GM23248 (cell line): ENCODE measurements at regions not wholly inside any gene's neighbourhood (a gene's known extent, or its start where the extent isn't known, plus 50 kb on each side); places are given as distances from the start of the nearest gene placed in this dataset.
A peak's percentile ranks its signal among the peaks of the same experiment; 100 is the strongest.

ENCODE experiments used
- DNase-seq: peaks from one replicate; pipeline ENCODE4 v3.0.0-alpha.2; 2015
- H2AFZ ChIP-seq: fragments of 200-600 bp; sonication (generic); 2 replicates; pipeline ENCODE4 v1.6.1; 2016; ENCODE audit warnings: antibody characterized with exemption
- H3F3A ChIP-seq: fragments of 200-600 bp; sonication (generic); 2 replicates; pipeline ENCODE4 v1.6.1; 2016; ENCODE audit warnings: mild to moderate bottlenecking, antibody characterized with exemption, mixed run types; ENCODE audit not compliant: insufficient read depth
- H3K27ac ChIP-seq: fragments of 200-600 bp; sonication (generic); 2 replicates; pipeline ENCODE4 v1.5.1; 2016; ENCODE audit warnings: mild to moderate bottlenecking
- H3K27me3 ChIP-seq: fragments of 200-600 bp; sonication (generic); replicated peaks from 2 replicates; pipeline ENCODE4 v1.6.1; 2016; ENCODE audit warnings: mild to moderate bottlenecking; ENCODE audit not compliant: insufficient read depth
- H3K36me3 ChIP-seq: fragments of 200-600 bp; sonication (generic); 2 replicates; pipeline ENCODE4 v1.6.1; 2016; ENCODE audit warnings: low read depth, mild to moderate bottlenecking
- H3K4me1 ChIP-seq: fragments of 200-600 bp; sonication (generic); 2 replicates; pipeline ENCODE4 v1.6.1; 2016; ENCODE audit warnings: mild to moderate bottlenecking; ENCODE audit not compliant: insufficient read depth
- H3K4me2 ChIP-seq: fragments of 200-600 bp; sonication (generic); one replicate; pipeline ENCODE4 v1.6.1; 2016; ENCODE audit warnings: mild to moderate bottlenecking; ENCODE audit not compliant: unreplicated experiment
- H3K4me3 ChIP-seq: fragments of 200-600 bp; sonication (generic); 2 replicates; pipeline ENCODE4 v1.5.1; 2016; ENCODE audit warnings: mild to moderate bottlenecking
- H3K79me2 ChIP-seq: fragments of 200-600 bp; sonication (generic); 2 replicates; pipeline ENCODE4 v1.6.1; 2016; ENCODE audit warnings: mild to moderate bottlenecking; ENCODE audit not compliant: insufficient read depth
- H3K9ac ChIP-seq: fragments of 200-600 bp; sonication (generic); 2 replicates; pipeline ENCODE4 v1.6.1; 2016; ENCODE audit warnings: mild to moderate bottlenecking
- H3K9me2 ChIP-seq: fragments of 200-600 bp; sonication (generic); 2 replicates; pipeline ENCODE4 v1.6.1; 2016; ENCODE audit warnings: mixed run types, mild to moderate bottlenecking, moderate library complexity; ENCODE audit not compliant: insufficient read depth
- H3K9me3 ChIP-seq: fragments of 200-600 bp; sonication (generic); one replicate; pipeline ENCODE4 v1.6.1; 2017; ENCODE audit warnings: low read depth
- H4K20me1 ChIP-seq: fragments of 200-600 bp; sonication (generic); 2 replicates; pipeline ENCODE4 v1.6.0; 2016; ENCODE audit not compliant: insufficient read depth
- EZH2 ChIP-seq: fragments of 200-600 bp; sonication (generic); IDR thresholded peaks from 2 replicates; pipeline ENCODE4 v1.6.1; 2018; ENCODE audit warnings: antibody characterized with exemption, mild to moderate bottlenecking; ENCODE audit not compliant: insufficient read depth, poor library complexity, severe bottlenecking
- EZH2phosphoT487 ChIP-seq: fragments of 200-600 bp; sonication (generic); IDR thresholded peaks from 2 replicates; pipeline ENCODE4 v1.6.1; 2018; ENCODE audit warnings: antibody characterized with exemption, moderate library complexity, mild to moderate bottlenecking, low read depth; ENCODE audit not compliant: insufficient read depth
- WGBS, 2 experiments: methylation state at CpG; one replicate each; pipeline ENCODE4 v1.1.6; 2015 to 2017; ENCODE audit warnings: low lambda C conversion rate in 2 of 2, low coverage in 1 of 2; ENCODE audit errors: missing lambda C conversion rate in 2 of 2; 5-methylcytosine and 5-hydroxymethylcytosine counted together
- in situ Hi-C: fragments of 300-500 bp; cut with MboI; formaldehyde crosslinking; loops from 2 replicates; pipeline ENCODE4 v1.15.0; 2020

DNA sequence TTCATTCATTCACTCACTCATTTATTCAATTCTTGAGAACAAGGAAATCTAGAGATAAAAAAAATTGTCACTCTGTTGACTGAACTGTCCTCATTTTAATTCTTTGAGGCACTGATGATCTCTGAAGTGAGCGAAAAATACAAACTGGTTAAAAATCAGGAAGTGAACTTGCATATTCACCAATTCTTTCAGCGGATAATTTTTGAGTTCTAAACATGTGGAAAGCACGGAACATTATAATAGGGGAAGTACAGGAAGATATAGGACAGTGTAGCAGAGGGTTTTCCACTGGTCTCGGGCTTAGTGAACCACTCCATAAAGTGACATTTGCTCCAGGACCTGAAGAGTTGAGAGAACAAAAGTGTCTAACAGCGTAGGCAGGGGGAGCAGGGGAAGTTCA, 169.5 kb downstream of the TLR4 start:
- TF ChIP-seq EZH2: no peak
- Histone ChIP-seq H2AFZ (no peak overlapping the region), H3K79me2 (no peaks in the 10 kb centered on the region), H3K4me3 (no peak overlapping the region), H3K9me2 (no peaks in the 10 kb centered on the region), H3F3A (no peaks in the 10 kb centered on the region), H3K4me2 (no peak overlapping the region), H3K4me1 (no peaks in the 10 kb centered on the region), H3K27me3 (no peaks in the 10 kb centered on the region), H3K27ac (no peak overlapping the region), H4K20me1 (no peaks in the 10 kb centered on the region), H3K9ac (no peak overlapping the region), H3K9me3 (no peaks in the 10 kb centered on the region), H3K36me3 (no peaks in the 10 kb centered on the region)
- WGBS, 2 experiments: 20 to 23% methylated on average over 5 of the region's 5 CpGs
- in situ Hi-C loops: no loop called here
- no peak for DNase-seq

DNA sequence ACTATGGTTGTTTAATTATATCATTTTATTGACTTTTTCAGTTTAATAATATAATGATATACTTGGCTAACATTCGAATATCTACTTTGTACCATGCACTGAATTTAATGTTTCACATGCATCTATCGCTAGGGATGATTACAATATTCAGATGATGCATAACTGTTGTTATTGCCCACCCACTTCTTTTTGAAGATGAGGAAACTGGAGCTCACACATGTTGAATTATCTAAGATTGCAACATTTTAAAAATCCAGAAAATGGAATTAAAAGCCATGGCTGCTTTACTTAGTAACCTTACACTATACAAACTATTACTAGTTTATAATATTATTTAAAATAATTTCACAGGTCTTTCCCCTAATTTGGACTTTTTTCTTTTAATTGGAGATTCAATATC, 171.7 kb downstream of the TLR4 start:
- no peaks in the 10 kb centered on the region for H3K79me2 ChIP-seq

DNA sequence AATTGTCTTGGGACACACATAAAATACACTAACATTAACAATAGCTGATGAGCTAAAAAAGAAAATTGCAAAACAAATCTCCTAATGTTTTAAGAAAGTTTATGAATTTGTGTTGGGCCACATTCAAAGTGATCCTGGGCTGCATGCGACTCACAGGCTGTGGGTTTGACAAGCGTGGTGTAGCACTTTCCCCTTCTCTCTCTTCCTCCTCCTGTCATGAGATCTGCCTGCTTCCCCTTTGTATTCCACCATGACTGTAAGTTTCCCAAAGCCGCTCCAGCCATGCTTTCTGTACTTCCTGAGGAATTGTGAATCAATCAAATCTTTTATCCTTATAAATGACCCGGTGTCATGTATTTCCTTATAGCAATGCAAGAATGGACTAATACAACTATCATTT, 178.0 kb downstream of the TLR4 start:
- H3K36me3 ChIP-seq: no peaks in the 10 kb centered on the region
- 43 to 52% methylated on average over 4 of the region's 4 CpGs for WGBS, 2 experiments

More for the DNA sequence above, 171.7 kb downstream of the TLR4 start:
- Histone ChIP-seq H3K36me3 (no peaks in the 10 kb centered on the region), H3K9ac (no peak overlapping the region), H3F3A (no peaks in the 10 kb centered on the region), H3K9me3 (no peaks in the 10 kb centered on the region), H3K9me2 (no peaks in the 10 kb centered on the region), H3K27me3 (no peaks in the 10 kb centered on the region), H2AFZ (no peak overlapping the region), H3K4me3 (no peak overlapping the region), H3K27ac (no peak overlapping the region), H3K4me1 (no peaks in the 10 kb centered on the region), H3K4me2 (no peak overlapping the region), H4K20me1 (no peaks in the 10 kb centered on the region)
- TF ChIP-seq EZH2phosphoT487 (no peak), EZH2 (no peak)
- no peak for DNase-seq
- in situ Hi-C loops: no loop called here
- 24% methylated on average over 2 of the region's 2 CpGs for whole genome bisulfite sequencing, 2 experiments

DNA sequence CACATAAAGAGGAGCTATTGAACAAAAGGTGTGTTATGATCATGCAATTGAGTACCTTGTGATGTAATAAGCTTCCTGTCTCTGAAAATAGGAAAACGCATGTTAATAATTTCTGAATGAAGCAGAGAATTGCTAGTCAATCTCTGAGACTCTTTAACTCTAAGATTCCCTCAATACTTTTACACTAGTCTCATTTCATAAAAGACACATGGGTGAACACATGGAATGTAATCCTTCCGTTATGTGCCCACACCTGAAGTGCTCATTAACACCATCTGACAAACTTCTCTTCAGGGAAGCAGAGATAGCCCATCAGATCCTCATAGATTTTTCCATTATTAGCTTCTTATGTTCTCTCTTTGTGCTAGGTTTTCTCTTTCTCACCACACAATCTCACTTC, 182.4 kb downstream of the TLR4 start:
- no peak overlapping the region for H3K4me2 ChIP-seq
- in situ Hi-C loops: no loop called here
- H2AFZ ChIP-seq: no peak overlapping the region
- H3K79me2 ChIP-seq: no peaks in the 10 kb centered on the region
- no peaks in the 10 kb centered on the region for H3F3A ChIP-seq
- TF ChIP-seq EZH2phosphoT487: no peak
- no peak for TF ChIP-seq EZH2
- no peaks in the 10 kb centered on the region for H4K20me1 ChIP-seq
- no peaks in the 10 kb centered on the region for H3K36me3 ChIP-seq
- 24 to 31% methylated on average over 2 of the region's 2 CpGs for WGBS, 2 experiments
- H3K27me3 ChIP-seq: no peaks in the 10 kb centered on the region
- H3K4me1 ChIP-seq: no peaks in the 10 kb centered on the region
- no peak overlapping the region for H3K4me3 ChIP-seq
- no peak for DNase-seq
- H3K9ac ChIP-seq: no peak overlapping the region
- no peaks in the 10 kb centered on the region for H3K9me3 ChIP-seq
- no peak overlapping the region for H3K27ac ChIP-seq
- no peaks in the 10 kb centered on the region for H3K9me2 ChIP-seq

More for the DNA sequence above, 178.0 kb downstream of the TLR4 start:
- H3K9me2 ChIP-seq: no peaks in the 10 kb centered on the region
- no peak overlapping the region for H3K9ac ChIP-seq
- no peaks in the 10 kb centered on the region for H3K9me3 ChIP-seq
- H3K79me2 ChIP-seq: no peaks in the 10 kb centered on the region
- H2AFZ ChIP-seq: no peak overlapping the region
- no peak overlapping the region for H3K4me3 ChIP-seq
- no peak overlapping the region for H3K4me2 ChIP-seq
- in situ Hi-C loops: no loop called here
- no peaks in the 10 kb centered on the region for H3K4me1 ChIP-seq
- TF ChIP-seq EZH2 (no peak), EZH2phosphoT487 (no peak)
- DNase-seq: no peak
- H3K27me3 ChIP-seq: no peaks in the 10 kb centered on the region
- no peak overlapping the region for H3K27ac ChIP-seq
- H3F3A ChIP-seq: no peaks in the 10 kb centered on the region
- no peaks in the 10 kb centered on the region for H4K20me1 ChIP-seq

DNA sequence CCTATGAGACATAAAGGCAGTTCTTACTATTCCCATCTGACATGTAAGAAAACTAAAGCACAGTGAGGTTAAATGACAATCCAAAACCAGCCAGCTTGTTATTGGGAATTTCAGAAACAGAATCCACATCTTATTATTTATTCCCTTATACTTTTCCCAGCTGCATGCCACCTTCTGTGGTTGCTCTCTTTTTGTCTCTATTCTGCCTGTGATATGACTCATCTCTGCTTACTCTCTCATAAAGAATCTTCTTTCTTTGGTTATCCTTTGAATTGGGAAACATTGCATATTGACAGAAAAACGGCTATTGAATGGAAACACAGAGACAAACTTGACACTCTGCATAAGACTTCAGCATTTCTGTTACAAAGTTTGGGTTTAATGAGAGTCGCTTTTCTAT, 183.2 kb downstream of the TLR4 start:
- DNase-seq: peak; percentile 37
- TF ChIP-seq EZH2 (no peak), EZH2phosphoT487 (no peak)
- in situ Hi-C loops: no loop called here
- Histone ChIP-seq H3K27ac (no peak overlapping the region), H3K4me2 (no peak overlapping the region), H3K4me1 (no peaks in the 10 kb centered on the region), H3K36me3 (no peaks in the 10 kb centered on the region), H3K9me3 (no peaks in the 10 kb centered on the region), H4K20me1 (no peaks in the 10 kb centered on the region), H3K79me2 (no peaks in the 10 kb centered on the region), H3K4me3 (no peak overlapping the region), H3K9me2 (no peaks in the 10 kb centered on the region), H3K9ac (no peak overlapping the region), H3F3A (no peaks in the 10 kb centered on the region), H2AFZ (no peak overlapping the region), H3K27me3 (no peaks in the 10 kb centered on the region)
- WGBS, 2 experiments: 36 to 45% methylated on average over 2 of the region's 2 CpGs
